ENCODE measurements at regions not wholly inside any gene's neighbourhood (a gene's known extent, or its start where the extent isn't known, plus 50 kb on each side); places are given as distances from the start of the nearest gene placed in this dataset.

DNA sequence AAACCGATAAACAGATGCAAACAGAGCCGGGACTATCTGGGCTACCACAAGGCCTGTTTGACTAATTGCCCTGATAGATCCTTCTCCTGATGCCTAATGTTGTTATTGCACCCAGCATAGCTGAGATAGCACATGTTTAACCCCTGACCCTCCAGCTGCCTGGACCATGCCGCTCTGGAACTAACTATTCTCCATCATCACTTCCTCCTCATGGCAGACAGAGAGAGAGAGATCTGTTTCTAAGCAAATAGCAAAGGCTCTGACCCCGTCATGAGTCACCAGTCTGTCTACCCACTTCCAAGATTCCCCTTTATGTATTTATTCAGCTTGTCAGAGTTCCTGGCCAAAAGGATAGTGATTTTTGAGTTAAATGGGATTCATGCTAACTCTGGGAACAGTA is 58.2 kb upstream of the FLRT2 start:
- no peak for DNase-seq (ENCODE audit: low spot score)

DNA sequence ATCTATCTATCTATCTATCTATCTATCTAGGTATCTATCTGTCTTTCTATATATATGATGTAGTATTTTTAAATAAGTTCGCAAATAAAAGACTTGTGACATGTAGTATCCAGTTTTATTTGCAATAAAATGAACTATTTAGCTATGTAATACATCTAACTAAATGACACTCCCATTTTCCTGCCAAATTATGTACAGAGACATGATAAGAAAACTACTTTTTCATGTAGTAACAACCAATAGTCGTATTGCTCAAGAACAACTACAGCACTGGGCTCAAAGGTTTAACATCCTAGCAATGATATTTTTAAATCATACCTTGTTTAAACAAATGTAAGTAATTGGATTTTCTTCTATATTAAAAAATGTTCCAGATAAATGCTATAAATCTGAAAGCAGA is 55.5 kb upstream of the FLRT2 start:
- no peak for DNase-seq (ENCODE audit: low spot score)

DNA sequence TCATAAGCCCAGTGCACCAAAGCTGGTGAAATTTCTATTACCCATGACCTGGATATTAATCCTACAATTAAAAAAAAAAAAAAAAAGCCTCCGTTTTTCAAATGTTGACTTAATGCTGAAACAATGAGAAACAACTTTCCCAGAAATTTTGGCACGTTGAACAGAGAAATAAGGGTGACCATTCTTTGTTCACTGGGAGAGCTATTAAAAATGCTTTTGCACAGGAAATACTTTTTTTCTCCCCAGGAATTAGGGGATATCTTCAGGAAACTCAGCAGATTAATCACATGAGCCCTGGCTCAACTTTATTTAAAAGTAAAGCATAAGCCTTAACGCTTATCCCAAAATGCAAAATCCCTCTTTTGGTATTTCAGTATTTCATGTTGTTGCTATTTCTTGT is 54.8 kb upstream of the FLRT2 start:
- no peak for DNase-seq (ENCODE audit: low spot score)

DNA sequence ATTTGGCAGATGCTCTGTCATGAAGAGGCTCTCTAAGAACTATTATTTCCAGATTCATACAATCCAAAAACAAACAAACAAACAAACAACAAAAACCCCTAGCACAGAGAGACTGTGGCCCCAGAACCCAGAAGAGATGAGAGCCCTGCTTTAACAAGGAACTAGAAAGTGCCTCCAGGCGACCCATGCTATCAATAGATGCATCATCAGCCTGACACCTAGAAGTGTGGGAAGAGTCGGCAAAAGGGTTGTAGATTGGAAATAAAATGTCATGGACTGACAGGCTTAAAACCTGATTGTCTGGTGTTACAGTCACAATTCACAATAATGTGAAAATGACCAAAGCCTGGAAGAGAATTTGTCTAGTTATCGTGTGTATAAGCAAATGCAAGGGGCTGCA is 50.6 kb upstream of the FLRT2 start:
- no peak for DNase-seq (ENCODE audit: low spot score)

DNA sequence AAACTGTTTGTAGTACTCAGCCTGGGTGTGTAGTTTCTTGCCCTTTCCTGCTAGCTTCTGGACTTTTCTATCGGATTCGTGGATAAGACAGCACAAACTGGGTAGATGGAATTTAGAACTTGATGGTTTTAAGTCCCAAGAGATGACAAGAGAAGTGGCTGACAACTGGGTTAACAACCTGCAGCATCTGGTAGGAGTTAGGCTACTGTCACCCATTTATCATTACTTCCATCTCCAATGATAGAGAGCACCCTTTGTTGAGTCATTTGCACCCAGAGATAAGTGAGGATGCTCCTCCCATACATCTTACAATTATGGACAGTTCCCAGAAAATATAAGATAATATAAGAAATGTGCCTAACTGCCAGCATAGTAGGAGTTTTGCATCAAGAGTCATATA is 50.2 kb upstream of the FLRT2 start:
- no peak for DNase-seq (ENCODE audit: low spot score)
